DND-41 (cell line): ENCODE measurements at regions not wholly inside any gene's neighbourhood (a gene's known extent, or its start where the extent isn't known, plus 50 kb on each side); places are given as distances from the start of the nearest gene placed in this dataset.

Experiments
- CTCF ChIP-seq: IDR thresholded peaks from 2 replicates; pipeline ENCODE4 v1.5.1; 2012; ENCODE audit warnings: borderline replicate concordance, low read length, moderate library complexity, mild to moderate bottlenecking; ENCODE audit not compliant: poor library complexity, severe bottlenecking; ENCODE audit errors: extremely low read depth
- EZH2 ChIP-seq: IDR thresholded peaks from 3 replicates; pipeline ENCODE4 v1.6.1; 2012; ENCODE audit warnings: borderline replicate concordance, low read depth, mild to moderate bottlenecking, moderate library complexity, low read length, inconsistent platforms; ENCODE audit not compliant: severe bottlenecking

- no peak for TF ChIP-seq CTCF
- no peak for TF ChIP-seq EZH2
Measured at GRCh38 chr2:150050036-150050435, 437.4 kb downstream of the RND3 start.
